HG03342 (cell line): ENCODE measurements at regions not wholly inside any gene's neighbourhood (a gene's known extent, or its start where the extent isn't known, plus 50 kb on each side); places are given as distances from the start of the nearest gene placed in this dataset.

Source experiments
- ATAC-seq: cut with Tn5 transposase; IDR thresholded peaks from one replicate; pipeline ENCODE4 v1.9.1; 2021; ENCODE audit warnings: mild to moderate bottlenecking, moderate library complexity; ENCODE audit not compliant: unreplicated experiment

DNA sequence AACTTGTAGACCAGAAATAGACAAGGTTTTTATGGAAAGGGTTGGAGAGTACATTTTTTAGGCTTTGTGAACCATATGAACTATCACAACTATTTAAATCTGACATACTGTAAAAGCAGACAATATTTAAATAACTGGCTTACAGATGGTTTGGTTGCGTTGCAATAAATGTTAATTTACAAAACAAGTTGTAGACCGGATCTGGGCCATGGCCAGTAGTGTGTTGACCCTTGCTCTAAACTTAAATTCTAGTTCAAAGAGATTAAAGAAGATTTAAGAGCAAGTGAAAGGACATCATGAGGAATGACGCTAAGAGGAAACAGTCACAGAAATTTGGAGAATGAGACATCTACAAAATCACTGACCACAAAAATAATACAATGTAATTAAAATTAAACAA is 652.7 kb downstream of the DCDC2C start:
- ATAC-seq, result no peak

DNA sequence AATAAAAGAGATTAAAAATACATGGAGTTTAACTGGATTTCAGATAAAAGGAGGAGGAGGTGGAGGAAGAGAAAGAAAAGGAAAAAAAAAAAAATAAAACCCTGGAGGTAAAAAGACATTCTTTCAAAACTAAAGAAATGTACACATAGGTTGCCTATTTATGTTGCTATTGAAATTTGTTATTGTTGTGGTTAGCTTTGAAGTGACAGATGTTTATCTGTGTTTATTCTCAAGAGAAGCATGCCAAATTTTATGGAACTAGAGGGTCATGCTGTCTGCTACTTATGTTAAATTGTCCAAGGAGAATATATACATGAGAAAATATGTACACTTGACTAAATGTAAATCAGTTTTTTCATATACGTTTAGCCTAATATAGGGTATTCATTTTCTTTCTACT is 653.2 kb downstream of the DCDC2C start:
- no peak for ATAC-seq

DNA sequence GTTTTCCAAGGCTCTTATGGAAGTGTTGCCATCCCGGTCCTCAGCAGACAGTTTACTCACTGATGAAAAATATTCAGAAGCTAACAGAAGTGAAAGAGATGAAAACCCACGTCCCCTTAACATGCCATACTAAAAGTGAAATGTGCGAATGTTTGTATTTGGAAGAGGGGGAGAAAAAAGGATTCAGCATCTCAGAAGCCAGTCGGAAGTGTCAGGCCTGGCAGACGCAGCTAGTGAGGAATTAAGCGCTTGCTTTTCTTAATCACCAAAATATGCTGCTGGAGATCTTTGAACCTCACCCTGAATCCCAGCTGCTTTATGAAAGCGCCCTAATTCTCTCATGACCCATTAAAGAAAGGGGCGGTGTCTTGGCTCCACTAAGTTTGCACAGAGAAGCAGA is 653.7 kb downstream of the DCDC2C start:
- no peak for ATAC-seq

DNA sequence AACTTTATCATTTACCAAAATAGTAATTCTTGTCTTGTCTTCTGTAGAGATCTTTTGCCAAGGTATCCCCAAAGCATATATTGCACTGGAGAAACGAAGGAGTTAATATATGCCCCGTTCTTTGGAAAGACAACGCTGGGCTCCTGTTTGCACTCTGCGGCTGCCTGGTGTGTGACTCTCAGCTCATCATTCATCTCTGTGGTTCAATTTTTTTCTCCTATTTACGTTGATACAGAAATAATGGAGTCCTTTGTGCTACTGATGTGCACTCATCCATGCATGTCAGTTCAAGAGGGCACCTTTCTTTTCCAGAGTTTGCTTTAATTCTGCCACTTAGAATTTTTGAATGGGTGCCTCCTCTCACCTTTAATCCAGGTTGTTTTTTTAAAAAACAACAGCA is 655.5 kb downstream of the DCDC2C start:
- ATAC-seq, result no peak

DNA sequence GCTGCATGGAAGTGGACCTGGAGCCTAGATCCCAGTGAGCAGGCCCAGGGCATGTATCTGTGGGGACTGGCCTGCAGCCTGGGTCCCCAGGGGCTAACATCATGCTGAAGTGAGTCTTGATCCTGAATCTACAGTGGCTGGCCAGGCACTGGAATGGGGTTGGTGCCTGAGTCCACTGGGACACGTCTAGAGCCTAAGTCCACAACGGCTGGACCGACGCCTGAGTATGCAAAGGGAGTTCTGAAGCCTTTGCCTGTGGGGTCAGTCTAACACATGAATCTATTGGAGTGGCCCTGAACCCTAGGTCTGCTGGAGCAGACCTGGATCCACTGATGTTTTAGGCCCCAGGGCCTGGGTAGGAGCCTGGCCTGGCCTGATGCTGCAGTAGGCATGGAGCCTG is 665.5 kb downstream of the DCDC2C start:
- ATAC-seq, result no peak

DNA sequence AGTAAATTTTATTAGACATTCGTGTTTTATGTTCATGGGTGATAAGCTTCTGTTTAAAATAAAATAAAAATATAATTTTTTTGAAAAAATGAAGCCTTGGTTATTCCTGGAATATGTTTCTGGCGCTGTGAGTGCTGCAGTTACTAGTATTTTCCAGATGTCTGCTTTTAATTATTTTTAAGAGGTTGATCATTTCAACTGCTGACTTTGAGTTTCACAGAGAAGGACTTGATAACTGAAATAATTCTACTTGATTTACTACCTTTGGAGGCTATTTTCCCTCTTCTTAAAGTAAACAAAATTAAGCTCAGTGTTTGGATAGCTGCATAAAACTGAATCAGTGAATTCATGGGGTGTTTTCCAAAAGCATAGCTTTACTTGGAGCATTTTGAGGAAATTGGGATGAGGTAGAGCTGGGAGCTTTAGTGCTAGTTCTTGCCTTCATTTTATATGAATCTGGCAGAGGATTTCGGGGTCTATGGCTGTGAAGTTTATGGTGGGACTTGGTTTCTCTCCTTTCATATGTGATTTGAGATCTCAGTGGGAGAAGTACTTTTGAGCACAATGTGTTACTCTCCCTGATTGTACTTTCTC is 666.5 kb downstream of the DCDC2C start:
- no peak for ATAC-seq

DNA sequence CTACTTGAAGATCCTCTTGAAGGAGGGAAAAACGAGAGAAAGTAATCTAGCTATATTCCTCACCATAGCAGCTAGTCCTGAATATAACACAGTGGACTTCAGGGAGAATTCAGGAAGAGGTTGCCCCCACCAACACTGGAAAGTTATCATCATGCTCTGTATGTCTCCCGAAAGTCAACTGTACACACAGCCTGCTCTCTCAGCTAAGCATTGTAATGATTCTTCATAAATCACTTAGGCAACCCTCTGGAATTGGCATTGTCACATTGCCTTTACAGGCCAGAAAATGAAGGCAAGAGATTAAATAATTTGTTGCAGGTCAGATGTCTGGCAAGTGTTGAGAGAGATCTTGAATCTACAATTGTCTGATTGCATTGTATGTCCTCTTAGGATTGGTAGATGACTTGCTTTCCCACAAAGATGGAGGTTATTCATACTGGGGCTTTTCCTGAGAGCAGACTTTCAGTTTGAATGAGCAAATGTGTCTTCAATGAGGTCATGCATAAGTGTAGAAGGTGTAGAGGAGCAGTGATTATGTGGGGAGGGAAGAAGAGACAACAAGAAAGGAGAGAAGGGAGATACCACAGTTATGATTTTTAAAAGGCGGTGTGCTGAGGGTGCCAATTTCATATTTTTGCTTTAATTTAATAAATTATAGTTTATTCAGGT is 667.2 kb downstream of the DCDC2C start:
- ATAC-seq, result no peak

DNA sequence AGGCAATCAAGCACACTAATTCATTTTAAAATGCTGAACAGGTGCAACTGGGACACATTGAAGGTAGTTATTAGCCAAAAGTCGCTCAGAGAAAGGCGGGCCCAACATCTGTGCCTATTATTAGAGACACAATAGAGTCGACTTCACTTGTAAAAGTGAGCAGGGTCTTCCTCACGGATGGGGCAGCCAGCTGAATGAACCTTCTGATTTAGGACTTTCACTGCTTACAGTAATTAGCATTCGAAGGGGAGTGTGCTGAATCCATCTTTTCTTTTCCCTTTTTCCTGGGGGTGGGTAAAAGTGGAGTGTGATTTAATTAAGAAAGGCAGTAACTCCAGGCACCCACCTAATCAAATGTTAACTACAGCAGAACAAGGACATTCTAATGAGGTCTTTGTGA is 677.7 kb downstream of the DCDC2C start:
- ATAC-seq, result no peak

DNA sequence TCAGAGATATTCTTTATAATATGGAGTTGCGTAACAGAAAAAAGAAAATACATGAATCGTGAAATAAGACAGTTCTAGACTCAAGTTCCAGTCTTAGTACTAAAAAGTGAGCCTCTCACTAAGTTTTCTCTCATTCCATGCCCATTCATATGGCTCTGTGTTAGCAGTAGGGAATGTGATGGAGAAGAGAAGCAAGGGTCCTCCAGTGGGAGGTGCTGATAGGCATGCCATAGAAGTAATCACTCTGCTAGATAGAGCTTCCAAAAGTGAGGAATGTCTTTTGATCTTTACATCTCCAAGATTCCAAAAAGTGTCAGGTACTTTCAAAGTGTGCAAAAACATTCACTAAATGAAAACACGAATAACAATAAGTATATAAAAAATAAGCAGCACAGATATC is 678.4 kb downstream of the DCDC2C start:
- no peak for ATAC-seq

DNA sequence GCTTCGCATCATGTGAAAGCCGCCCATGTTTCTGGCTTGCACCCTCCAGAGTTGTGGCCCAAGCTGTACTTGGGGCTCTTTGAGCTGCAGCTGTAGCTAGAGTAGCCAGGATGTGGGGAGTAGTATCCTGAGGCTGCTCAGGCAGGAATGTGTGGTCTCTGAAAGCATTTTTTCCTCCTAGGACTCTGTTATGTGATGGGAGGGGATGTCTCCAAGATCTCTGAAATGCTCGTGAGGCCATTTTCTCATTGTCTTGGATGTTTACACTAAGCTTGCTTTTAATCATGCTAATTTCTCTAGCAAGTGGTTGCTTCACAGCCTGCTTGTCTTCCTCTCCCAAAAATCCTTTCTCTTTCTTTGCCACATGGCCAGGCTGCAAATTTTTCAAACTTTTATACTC is 687.6 kb downstream of the DCDC2C start:
- no peak for ATAC-seq

DNA sequence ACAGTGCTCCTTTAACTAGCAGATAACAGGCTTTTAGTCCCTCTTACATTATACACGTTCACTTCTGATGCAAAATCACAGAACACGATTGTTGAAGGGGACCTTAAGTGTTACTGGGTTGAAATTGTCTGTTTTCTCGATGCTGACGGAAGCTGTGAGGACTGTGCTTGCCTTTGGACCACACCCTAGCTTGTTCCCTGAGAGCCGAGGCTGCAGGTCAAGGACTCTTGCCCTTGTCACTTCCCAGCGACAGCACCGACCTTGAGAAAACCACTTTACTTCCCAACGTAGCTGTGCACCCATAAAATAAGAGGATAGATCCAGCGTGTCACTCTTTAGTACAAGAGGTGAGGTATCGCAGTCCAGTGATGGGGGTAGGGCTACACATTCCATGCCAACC is 701.0 kb downstream of the DCDC2C start:
- ATAC-seq, result no peak

DNA sequence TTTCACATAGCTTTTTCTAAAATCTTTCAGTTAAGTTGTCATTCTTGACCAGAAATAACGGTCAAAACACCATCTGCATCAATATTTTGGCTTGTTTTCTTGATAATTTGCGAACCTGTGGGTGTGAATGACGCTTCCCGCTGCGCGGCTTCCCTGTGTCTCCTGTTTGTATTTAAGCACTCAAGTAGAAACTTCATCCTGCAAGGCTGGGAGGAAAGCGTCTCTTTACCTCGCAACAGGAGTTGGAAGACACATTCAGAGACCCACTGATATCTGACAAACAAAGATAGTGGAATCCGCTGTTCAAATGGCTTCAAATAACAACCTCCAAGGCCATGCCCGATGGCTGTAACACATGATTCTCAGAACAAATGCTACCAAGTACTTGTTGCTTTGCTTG is 704.9 kb downstream of the DCDC2C start:
- no peak for ATAC-seq

DNA sequence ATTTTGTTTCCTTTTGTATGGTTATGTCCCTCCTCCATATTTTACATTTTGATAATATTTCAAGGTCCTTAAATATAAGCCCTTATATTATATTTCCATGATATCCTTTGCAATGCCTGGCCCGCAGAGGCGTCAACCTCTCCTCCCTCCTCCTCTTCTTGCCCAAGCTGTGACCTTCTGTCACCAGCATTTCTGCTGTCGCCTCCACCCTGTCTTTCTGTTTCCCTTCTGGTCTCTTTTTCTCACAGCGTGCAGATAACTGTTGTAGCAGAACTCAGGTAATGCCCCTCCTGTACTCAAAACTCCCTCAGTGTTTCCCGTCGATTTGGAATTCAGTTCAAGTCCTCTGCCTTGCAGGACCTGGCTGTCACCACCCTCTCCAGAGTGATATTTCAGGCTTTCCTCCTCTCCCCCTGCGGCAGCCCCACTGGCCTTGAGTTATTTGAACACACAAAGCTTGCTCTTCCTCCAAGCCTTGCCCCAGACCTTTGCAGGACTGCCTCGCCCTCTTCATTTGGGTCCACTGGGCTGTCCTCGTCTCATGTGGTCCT is 709.3 kb downstream of the DCDC2C start:
- no peak for ATAC-seq

DNA sequence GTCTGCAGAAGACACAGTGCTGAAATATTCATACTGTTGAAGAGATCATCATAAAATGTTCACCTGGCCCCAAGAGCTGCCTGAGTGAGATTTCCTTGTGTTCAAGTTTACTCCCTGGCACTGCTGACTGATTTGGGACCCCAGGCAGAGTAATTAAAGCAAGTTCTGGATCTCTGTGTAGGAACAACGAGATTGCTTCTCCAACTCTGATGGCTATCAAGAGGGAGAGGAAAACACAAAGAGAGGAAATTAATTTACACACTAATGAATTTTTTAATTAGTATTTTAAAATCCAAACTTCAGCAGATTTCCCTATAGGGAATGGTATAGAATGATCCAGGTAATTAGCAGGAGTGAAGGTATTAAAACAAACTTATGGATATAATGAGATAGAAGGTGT is 711.8 kb downstream of the DCDC2C start:
- ATAC-seq, result no peak

DNA sequence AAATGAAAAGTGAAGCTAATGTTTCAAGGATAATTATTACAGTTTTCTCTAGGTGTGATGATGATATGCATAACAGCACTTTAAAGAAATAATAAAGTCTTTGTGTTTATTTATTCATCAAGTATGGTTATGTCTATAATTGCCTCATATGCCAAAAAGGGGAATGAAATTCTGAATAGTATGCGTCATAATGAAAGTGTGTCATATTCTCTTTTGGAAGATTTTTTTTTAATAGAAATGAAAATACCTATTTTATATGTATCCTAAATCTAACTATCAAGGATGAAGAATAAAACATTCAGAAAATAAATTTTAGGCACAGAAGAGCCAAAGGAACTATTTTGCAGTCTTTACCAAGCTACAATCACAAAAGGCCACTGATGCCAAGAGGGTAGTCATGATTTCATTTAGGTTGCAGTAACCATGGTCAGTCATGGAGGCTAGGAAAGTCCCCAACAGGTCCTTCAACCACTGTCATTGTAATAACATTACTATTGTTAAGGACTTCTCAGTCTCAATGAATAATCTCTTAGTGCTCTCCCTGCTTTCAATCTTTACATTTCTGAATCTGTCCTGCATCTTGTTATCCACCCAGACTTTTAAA is 712.5 kb downstream of the DCDC2C start:
- no peak for ATAC-seq

DNA sequence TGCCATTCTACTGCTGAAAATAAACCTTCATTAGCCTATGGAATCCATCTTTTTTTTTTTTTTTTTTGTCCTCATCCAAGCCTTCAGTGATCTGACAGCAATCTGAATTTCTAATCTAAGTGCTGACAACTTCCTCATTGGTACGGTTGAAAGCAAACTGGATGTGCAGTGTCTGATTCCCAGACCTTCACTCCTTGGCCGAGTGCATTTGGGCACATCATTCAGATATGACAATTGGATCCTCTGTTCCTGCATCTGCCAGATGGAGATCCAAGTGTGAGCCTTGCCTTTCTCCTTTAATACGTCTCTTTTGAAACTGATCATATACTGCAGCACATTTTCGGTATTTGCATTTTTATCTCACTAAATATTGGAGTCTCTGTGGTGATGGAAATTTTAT is 713.1 kb downstream of the DCDC2C start:
- no peak for ATAC-seq

DNA sequence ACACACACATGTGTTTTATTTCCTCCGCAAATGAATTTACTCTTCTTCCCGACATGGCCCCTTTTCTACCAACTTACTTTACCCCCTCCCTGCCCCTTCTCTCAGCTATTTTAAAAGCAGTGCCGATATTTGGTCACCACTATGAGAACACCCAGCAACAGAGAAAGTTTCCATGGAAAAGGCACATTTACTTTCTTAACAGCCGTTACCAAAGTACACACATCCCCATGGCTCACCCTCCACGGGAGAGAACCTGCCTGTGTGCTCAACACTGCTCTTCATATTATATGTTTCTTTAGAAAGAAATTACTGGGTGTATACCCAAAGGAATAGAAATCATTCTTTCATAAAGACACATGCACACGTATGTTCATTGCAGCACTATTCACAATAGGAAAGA is 714.4 kb downstream of the DCDC2C start:
- no peak for ATAC-seq

DNA sequence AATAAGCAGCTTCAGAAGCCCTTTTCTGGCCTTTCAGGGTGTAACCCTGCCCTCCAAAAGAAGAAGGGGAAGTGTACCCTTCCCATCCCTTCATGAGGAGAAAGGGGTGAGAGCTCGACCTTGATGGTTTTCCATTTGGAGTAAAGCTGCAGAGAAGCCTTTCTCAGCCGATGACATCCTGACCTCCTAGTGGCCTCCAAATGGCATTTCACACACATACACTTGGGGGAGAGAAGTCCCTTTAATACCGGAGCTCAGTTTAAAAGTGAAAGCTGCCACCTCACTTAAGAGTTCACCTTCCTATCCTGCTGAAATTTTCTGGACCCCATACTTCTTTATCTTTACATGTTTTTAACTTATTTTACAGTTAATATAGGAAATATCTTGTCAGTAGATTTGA is 716.7 kb downstream of the DCDC2C start:
- ATAC-seq, result no peak

DNA sequence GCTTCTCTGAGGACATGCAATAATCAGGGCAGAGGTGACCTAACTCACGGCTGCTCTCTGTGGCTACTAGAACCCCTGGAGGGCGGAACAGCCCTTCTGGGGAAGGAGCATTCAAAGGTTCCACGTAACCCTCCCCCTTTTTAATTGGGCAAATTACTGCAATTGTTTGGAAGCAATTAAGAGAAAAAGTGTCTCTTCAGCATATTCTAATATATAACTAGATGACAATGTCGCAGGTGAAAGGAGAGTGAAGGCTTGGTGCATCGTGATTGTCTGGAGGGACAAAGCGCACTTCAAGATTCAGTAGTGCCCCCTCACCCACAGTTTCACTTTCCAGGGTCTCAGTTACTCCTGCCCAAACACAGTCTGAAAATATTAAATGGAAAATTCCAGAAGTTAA is 720.8 kb downstream of the DCDC2C start:
- no peak for ATAC-seq

DNA sequence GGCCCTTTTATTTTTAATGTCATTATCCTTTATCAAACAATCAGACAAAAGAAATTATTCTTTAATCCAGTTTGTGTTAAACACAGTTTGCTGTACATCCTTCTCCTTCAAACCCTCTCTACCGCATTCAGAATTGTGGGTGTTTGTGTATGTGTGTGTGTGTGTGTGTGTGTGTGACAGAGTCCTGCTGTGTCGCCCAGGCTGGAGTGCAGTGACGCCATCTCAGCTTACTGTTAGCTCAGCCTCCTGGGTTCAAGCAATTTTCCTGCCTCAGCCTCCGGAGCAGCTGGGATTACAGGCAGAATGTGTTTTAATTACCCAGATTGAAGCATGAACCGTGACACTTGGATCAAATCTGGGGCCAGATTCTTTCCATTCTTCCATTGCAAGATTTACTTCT is 723.7 kb downstream of the DCDC2C start:
- no peak for ATAC-seq

DNA sequence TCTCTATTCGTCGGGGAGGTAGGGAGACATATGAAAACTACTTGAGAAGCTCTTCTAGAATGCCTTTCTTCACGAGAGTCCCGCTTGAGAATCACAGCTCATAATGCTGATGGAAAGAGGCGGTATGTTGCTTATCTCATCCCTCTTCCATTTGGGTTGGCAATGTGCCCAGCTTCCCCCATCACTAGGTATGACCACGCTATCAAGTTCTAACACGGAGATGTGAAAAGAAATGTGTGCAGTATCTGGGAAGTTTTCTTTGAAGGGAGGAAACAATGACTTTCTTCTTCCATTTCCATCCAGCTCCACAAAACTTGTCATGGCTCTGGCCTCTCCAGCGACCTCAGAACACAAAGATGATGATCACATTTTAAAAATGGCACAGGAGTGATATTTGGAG is 742.4 kb downstream of the DCDC2C start:
- no peak for ATAC-seq

DNA sequence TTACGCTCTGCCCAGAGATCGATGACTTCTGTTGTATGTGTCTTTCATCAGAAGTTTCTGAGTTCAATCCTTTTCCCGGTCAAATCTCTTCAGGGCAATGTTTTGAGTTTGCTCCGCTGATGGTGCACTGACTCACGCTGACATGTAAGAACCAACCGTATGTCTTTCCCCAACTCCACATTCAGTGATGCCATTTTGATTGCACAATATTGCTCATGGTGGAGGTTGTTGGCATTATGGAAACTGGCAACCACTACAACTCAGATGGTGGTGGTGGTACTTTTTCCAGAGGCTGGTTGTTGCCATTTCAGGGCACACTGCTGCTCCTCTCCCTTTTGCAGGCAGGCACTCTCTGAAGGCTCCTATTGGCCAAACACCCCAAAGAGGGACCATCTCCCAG is 751.5 kb downstream of the DCDC2C start:
- no peak for ATAC-seq
